ENCODE measurements at regions not wholly inside any gene's neighbourhood (a gene's known extent, or its start where the extent isn't known, plus 50 kb on each side); places are given as distances from the start of the nearest gene placed in this dataset.

DNA sequence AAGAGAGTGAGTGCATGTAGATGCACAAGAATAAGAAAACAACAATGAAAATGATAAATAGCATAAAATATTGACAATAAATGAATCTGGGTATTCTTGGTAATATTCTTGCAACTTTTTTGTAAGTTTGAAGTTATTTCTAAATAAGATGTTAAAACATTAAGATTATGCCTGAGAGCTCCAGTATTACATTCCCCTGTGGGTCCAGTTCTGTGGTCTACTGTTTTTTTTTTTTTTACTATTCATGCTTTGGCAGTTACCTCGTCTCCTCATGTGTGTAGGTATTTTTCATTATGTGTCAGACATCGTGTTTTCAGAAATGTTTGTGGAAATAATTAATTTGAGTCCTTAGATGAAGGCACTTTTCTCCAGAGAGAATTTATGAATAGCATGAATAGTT, 386.2 kb downstream of the AACS start:
- TF ChIP-seq, protein P1, sequence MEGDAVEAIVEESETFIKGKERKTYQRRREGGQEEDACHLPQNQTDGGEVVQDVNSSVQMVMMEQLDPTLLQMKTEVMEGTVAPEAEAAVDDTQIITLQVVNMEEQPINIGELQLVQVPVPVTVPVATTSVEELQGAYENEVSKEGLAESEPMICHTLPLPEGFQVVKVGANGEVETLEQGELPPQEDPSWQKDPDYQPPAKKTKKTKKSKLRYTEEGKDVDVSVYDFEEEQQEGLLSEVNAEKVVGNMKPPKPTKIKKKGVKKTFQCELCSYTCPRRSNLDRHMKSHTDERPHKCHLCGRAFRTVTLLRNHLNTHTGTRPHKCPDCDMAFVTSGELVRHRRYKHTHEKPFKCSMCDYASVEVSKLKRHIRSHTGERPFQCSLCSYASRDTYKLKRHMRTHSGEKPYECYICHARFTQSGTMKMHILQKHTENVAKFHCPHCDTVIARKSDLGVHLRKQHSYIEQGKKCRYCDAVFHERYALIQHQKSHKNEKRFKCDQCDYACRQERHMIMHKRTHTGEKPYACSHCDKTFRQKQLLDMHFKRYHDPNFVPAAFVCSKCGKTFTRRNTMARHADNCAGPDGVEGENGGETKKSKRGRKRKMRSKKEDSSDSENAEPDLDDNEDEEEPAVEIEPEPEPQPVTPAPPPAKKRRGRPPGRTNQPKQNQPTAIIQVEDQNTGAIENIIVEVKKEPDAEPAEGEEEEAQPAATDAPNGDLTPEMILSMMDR (conservative IDR thresholded peaks at IDR 0.05 in 1 of 2, IDR thresholded peaks at IDR 0.05 in 1 of 2; ENCODE audit: extremely low read depth in 1 of 2, insufficient read depth in 1 of 2, low read depth in 1 of 2, low read length in 2 of 2) = no peak
- TF ChIP-seq EZH2 (IDR thresholded peaks at IDR 0.05; ENCODE audit: borderline replicate concordance, low read length) = no peak

Data from mammary epithelial cell (primary cell).